Activated CD8-positive, alpha-beta T cell treated with anti-CD3 and anti-CD28 coated beads for 36 hours (primary cell): ENCODE measurements at regions not wholly inside any gene's neighbourhood (a gene's known extent, or its start where the extent isn't known, plus 50 kb on each side); places are given as distances from the start of the nearest gene placed in this dataset.

Experiments used
- ATAC-seq: fragments of 200-7000 bp; cut with Tn5 transposase; one replicate; pipeline ENCODE4 v1.10.0; 2021; ENCODE audit warnings: mild to moderate bottlenecking, moderate library complexity
- CTCF ChIA-PET: fragments of 350-600 bp; sonication (Branson Sonifier 250); formaldehyde crosslinking; loops from one replicate; lab custom pipeline; 2021; ENCODE audit warnings: antibody characterized with exemption; lab: Charles Lee
- POLR2A ChIA-PET: fragments of 350-600 bp; sonication (Branson Sonifier 250); formaldehyde crosslinking; loops from one replicate; lab custom pipeline; 2021; ENCODE audit warnings: antibody characterized with exemption; lab: Charles Lee
- DNase-seq: peaks from one replicate; pipeline ENCODE4 v3.0.0-alpha.2; 2020
- H3K27ac Mint-ChIP-seq: one replicate; pipeline ENCODE4 v1.8.0; 2021; ENCODE audit warnings: mild to moderate bottlenecking, mixed read lengths
- H3K27me3 Mint-ChIP-seq: one replicate; pipeline ENCODE4 v1.8.0; 2021; ENCODE audit warnings: mixed read lengths
- H3K36me3 Mint-ChIP-seq: one replicate; pipeline ENCODE4 v1.8.0; 2021; ENCODE audit warnings: low read depth, mixed read lengths
- H3K4me1 Mint-ChIP-seq: one replicate; pipeline ENCODE4 v1.8.0; 2021; ENCODE audit warnings: low read depth, mixed read lengths
- H3K4me3 Mint-ChIP-seq: one replicate; pipeline ENCODE4 v1.8.0; 2021; ENCODE audit warnings: mild to moderate bottlenecking, moderate library complexity, mixed read lengths
- H3K9me3 Mint-ChIP-seq: one replicate; pipeline ENCODE4 v1.8.0; 2021; ENCODE audit warnings: mixed read lengths
- intact Hi-C: fragments of 100-400 bp; cut with micrococcal nuclease; formaldehyde crosslinking; loops from one replicate; pipeline ENCODE4 v1.10.0; 2022
- TF ChIP-seq, protein P1 (sequence below): fragments of 200-600 bp; IDR thresholded peaks from one replicate; pipeline ENCODE4 v1.8.0; 2022; ENCODE audit warnings: antibody characterized with exemption, mild to moderate bottlenecking

DNA sequence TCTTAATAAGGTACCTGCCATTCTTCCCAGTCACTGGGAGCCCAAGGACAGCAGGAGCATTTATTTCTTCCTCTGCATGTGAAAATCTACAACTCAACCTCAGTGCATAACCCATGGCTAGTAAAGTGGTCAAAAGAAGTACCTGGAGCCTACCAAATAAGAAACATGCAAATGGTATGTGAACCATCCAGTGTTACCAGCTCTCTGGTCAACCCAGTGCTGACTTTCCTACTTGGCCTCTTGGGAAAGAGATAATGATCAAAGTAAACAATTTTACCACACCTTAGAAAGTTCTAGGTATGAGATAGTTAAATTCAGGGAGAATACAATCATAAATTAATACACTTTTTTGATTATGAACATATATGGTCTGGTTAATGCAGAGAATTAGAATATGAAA is 325.6 kb downstream of the ENC1 start:
- TF ChIP-seq, protein P1, sequence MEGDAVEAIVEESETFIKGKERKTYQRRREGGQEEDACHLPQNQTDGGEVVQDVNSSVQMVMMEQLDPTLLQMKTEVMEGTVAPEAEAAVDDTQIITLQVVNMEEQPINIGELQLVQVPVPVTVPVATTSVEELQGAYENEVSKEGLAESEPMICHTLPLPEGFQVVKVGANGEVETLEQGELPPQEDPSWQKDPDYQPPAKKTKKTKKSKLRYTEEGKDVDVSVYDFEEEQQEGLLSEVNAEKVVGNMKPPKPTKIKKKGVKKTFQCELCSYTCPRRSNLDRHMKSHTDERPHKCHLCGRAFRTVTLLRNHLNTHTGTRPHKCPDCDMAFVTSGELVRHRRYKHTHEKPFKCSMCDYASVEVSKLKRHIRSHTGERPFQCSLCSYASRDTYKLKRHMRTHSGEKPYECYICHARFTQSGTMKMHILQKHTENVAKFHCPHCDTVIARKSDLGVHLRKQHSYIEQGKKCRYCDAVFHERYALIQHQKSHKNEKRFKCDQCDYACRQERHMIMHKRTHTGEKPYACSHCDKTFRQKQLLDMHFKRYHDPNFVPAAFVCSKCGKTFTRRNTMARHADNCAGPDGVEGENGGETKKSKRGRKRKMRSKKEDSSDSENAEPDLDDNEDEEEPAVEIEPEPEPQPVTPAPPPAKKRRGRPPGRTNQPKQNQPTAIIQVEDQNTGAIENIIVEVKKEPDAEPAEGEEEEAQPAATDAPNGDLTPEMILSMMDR, result no peak
- Mint-ChIP-seq H3K36me3 (no peaks in the 10 kb centered on the region), H3K4me3 (no peak overlapping the region), H3K27me3 (peaks cover 13% of the 10 kb centered on the region), H3K9me3 (no peaks in the 10 kb centered on the region), H3K4me1 (no peaks in the 10 kb centered on the region), H3K27ac (no peak overlapping the region)
- no peak for DNase-seq
- POLR2A ChIA-PET, result no interaction called here
- intact Hi-C loops, result no loop called here
- no peak for ATAC-seq
- CTCF ChIA-PET, result no interaction called here

DNA sequence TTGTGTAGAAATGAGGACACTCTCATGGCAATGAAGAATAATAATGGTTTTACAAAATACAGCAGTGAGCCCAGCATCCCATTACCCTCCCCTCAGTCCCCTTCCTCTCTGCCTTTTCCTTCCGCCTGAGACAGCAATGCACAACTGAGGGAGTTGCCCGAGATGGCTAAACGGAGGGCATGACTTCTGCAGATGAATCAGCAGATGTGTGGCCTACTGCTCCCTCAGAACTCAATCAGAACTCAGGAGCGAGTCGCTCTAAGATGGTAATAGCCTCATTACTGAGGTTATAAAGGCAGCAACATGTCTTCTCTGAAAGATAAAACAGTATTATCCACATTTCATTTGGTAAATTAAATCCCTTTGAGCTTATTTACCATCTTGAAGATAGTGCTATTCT is 326.6 kb downstream of the ENC1 start:
- Mint-ChIP-seq H3K27ac (no peak overlapping the region), H3K4me3 (no peak overlapping the region), H3K27me3 (peaks cover 16% of the 10 kb centered on the region), H3K9me3 (no peaks in the 10 kb centered on the region), H3K4me1 (no peaks in the 10 kb centered on the region), H3K36me3 (no peaks in the 10 kb centered on the region)
- TF ChIP-seq, protein P1, result no peak
- ATAC-seq (no peak), DNase-seq (no peak)
- POLR2A ChIA-PET, result no interaction called here
- CTCF ChIA-PET, result no interaction called here
- intact Hi-C loops, result no loop called here

DNA sequence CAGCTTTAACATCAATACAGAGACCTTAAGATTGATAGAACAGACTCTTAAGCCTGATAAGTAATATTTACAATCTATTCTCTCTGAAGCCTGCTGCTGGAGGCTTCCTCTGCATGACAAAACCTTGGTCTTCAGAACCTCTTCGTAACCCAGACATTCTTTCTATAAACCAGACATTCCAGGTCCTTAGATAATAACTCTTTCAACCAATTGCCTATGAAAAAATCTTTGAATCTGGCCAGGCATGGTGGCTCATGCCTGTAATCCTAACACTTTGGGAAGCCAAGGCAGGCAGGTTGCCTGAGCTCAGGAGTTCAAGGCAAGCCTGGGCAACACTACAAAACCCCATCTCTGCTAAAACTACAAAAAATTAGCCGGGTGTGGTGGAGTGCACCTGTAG is 327.8 kb downstream of the ENC1 start:
- Mint-ChIP-seq H3K4me1 (no peaks in the 10 kb centered on the region), H3K27me3 (peaks cover 16% of the 10 kb centered on the region), H3K9me3 (no peaks in the 10 kb centered on the region), H3K4me3 (no peak overlapping the region), H3K36me3 (no peaks in the 10 kb centered on the region), H3K27ac (no peak overlapping the region)
- CTCF ChIA-PET, result no interaction called here
- TF ChIP-seq, protein P1, result no peak
- DNase-seq (no peak), ATAC-seq (no peak)
- intact Hi-C loops, result no loop called here
- POLR2A ChIA-PET, result no interaction called here

- Mint-ChIP-seq H3K27me3 (peaks cover 16% of the 10 kb centered on the region), H3K4me1 (no peaks in the 10 kb centered on the region), H3K36me3 (no peaks in the 10 kb centered on the region), H3K4me3 (no peak overlapping the region), H3K27ac (no peak overlapping the region), H3K9me3 (no peaks in the 10 kb centered on the region)
- no peak for DNase-seq
- TF ChIP-seq, protein P1, result no peak
- no peak for ATAC-seq
- intact Hi-C loops, result no loop called here
- CTCF ChIA-PET, result no interaction called here
- POLR2A ChIA-PET, result no interaction called here
Measured at GRCh38 chr5:74311961-74312360, 328.6 kb downstream of the ENC1 start.

- ChIA-PET CTCF (no interaction called here), POLR2A (no interaction called here)
- intact Hi-C loops, result no loop called here
- DNase-seq (no peak), ATAC-seq (no peak)
- TF ChIP-seq, protein P1, result no peak
- Mint-ChIP-seq H3K4me3 (no peak overlapping the region), H3K9me3 (no peaks in the 10 kb centered on the region), H3K27ac (no peak overlapping the region), H3K4me1 (no peaks in the 10 kb centered on the region), H3K36me3 (no peaks in the 10 kb centered on the region), H3K27me3 (peaks cover 16% of the 10 kb centered on the region)
Measured at GRCh38 chr5:74310997-74311930, 329.3 kb downstream of the ENC1 start.
